ENCODE measurements at regions not wholly inside any gene's neighbourhood (a gene's known extent, or its start where the extent isn't known, plus 50 kb on each side); places are given as distances from the start of the nearest gene placed in this dataset.

- TF ChIP-seq CTCF (IDR thresholded peaks at IDR 0.05; ENCODE audit: insufficient read depth, low read length, poor library complexity, severe bottlenecking) (no peak), EZH2phosphoT487 (conservative IDR thresholded peaks at IDR 0.05; ENCODE audit: low read length) (no peak)
Observed at GRCh38 chr2:52477166-52477565, 1290.4 kb upstream of the CHAC2 start.

Measured in SU-DHL-6 (cell line).